SK-MEL-5 (cell line): ENCODE measurements at regions not wholly inside any gene's neighbourhood (a gene's known extent, or its start where the extent isn't known, plus 50 kb on each side); places are given as distances from the start of the nearest gene placed in this dataset.

ENCODE experiments used
- small RNA-seq, 2 experiments: library from RNA; depleted of rRNA; stranded (forward); fragments of <200 nt; gene quantifications; one replicate each; pipeline ENCODE3, GENCODE V24; 2014

Small RNAs in the stretch of these regions (small RNA-seq; reads per million reads assigned to genes)
- 0 reads per million in 2 experiments for gene RNU6-417P
